Spleen (tissue), 11 donors: ENCODE measurements at regions not wholly inside any gene's neighbourhood (a gene's known extent, or its start where the extent isn't known, plus 50 kb on each side); places are given as distances from the start of the nearest gene placed in this dataset.

Experiments used
- DNase-seq: peaks from one replicate; pipeline ENCODE4 v3.0.0-alpha.2; 2020
- H3K27ac ChIP-seq, 8 donors: fragments of 200-600 bp; sonication (generic) in 7 of 8; 1 replicate in 4 of 8; 2 replicates in 4 of 8; pipeline versions ENCODE4 v1.5.0 to v1.8.0; 2016 to 2021; ENCODE audit warnings: inconsistent platforms in 4 of 8, mild to moderate bottlenecking in 4 of 8, moderate library complexity in 1 of 8
- H3K27me3 ChIP-seq, 7 donors: fragments of 200-600 bp; sonication (generic) in 6 of 7; replicated peaks in 1 of 7; 1 replicate in 4 of 7; 2 replicates in 3 of 7; pipeline versions ENCODE4 v1.5.0 to v1.8.0; 2016 to 2021; ENCODE audit warnings: inconsistent platforms in 3 of 7, mild to moderate bottlenecking in 1 of 7
- H3K36me3 ChIP-seq, 6 donors: fragments of 200-600 bp; sonication (generic) in 5 of 6; 1 replicate in 4 of 6; 2 replicates in 2 of 6; pipeline versions ENCODE4 v1.5.0 to v1.8.0; 2016 to 2021; ENCODE audit warnings: inconsistent platforms in 2 of 6
- H3K4me1 ChIP-seq, 6 donors: fragments of 200-600 bp; sonication (generic) in 5 of 6; 1 replicate in 3 of 6; 2 replicates in 3 of 6; pipeline versions ENCODE4 v1.5.0 to v1.8.0; 2016 to 2021; ENCODE audit warnings: inconsistent platforms in 3 of 6
- H3K4me3 ChIP-seq, 8 donors: fragments of 200-600 bp; sonication (generic) in 7 of 8; 1 replicate in 4 of 8; 2 replicates in 4 of 8; pipeline versions ENCODE4 v1.5.0 to v1.8.0; 2016 to 2021; ENCODE audit warnings: inconsistent platforms in 4 of 8, mild to moderate bottlenecking in 4 of 8, moderate library complexity in 2 of 8
- H3K9me3 ChIP-seq, 8 donors: fragments of 200-600 bp; sonication (generic) in 7 of 8; 1 replicate in 4 of 8; 2 replicates in 4 of 8; pipeline versions ENCODE4 v1.5.0 to v1.8.0; 2016 to 2021; ENCODE audit warnings: inconsistent platforms in 4 of 8
- CTCF ChIP-seq, 11 experiments: fragments of 200-600 bp in 7 of 11; fragments of 450-650 bp in 4 of 11; sonication (generic) in 4 of 11; IDR thresholded peaks in 8 of 11; conservative IDR thresholded peaks in 3 of 11; 1 replicate in 7 of 11; 2 replicates in 4 of 11; pipeline versions ENCODE4 v1.4.0 to v1.8.0; 2016 to 2021; ENCODE audit warnings: antibody characterized with exemption in 11 of 11, inconsistent platforms in 4 of 11, mild to moderate bottlenecking in 1 of 11
- POLR2A ChIP-seq, 3 donors: fragments of 450-650 bp; IDR thresholded peaks; one replicate each; pipeline ENCODE4 v1.5.1; 2017; ENCODE audit warnings: antibody characterized with exemption in 3 of 3, mild to moderate bottlenecking in 1 of 3
- POLR2AphosphoS5 ChIP-seq, 3 donors: sonication (generic); formaldehyde crosslinking; IDR thresholded peaks; one replicate each; pipeline ENCODE4 v1.5.1; 2017; ENCODE audit warnings: antibody characterized with exemption in 3 of 3
- WGBS, 5 donors: extraction: QIAGEN DNeasy Blood & Tissue Kit in 3 of 5; methylation state at CpG; one replicate each; pipeline versions ENCODE4 v1.1.5 to v1.1.7; 2013 to 2018; 5-methylcytosine and 5-hydroxymethylcytosine counted together
- intact Hi-C: fragments of 100-400 bp; cut with DNase I; formaldehyde crosslinking; loops from one replicate; pipeline ENCODE4 v1.15.0; 2023; ENCODE audit warnings: low total_unique reads
- donor health status: healthy with polysubstance abuse.
- donor health status: DM: no; HTN: no; CAD: no; lungs with moderate emphysema.
- donor health status: DM: no; HTN: no; CAD: no.
- donor health status: Bipolar disorder and iron deficiency.
- donor health status: healthy.
- donor health status: DM: no; HTN: no; CAD: no.
- donor health status: DM: yes; HTN: yes; CAD: no.

DNA sequence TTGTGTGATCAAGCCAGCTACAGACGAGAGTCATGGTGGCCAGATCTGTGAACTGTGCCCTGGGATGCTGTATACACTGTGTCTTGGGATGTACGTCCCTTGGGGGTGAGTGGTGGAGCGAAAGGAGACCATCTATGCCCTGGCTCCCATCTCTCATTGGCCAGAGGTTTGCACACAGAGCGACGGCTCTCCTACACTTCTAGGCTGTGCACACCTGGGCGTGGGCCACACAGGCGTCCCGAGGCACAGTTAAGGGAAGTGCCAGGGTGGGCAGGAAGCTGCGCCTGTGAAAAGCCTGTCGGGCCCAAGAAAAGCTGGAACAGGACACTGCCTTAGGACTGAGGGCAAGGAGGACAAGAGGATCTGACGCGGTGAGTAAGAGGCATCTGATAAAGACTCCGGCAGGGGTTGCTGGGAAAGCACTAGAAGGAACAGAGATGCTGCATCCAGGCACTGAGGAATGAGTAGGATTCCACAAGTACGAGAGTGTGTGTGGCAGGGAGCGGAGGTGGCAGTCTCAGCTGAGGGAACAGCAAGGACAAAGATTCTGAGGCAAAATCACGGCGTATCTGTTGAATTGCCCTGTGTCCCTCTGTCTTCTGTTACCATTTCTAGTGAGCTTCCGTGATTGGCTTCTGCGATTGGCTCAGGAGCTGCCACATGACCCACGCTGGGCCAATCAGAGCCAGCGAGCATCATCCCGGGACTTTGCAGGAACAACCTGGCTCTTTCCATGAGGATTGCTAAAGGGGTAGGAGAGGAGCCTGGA lies 67.9 kb upstream of the ZBTB40 start:
- WGBS, 5 donors, result 74 to 82% (median 74%) methylated on average over 22 of the region's 22 CpGs

DNA sequence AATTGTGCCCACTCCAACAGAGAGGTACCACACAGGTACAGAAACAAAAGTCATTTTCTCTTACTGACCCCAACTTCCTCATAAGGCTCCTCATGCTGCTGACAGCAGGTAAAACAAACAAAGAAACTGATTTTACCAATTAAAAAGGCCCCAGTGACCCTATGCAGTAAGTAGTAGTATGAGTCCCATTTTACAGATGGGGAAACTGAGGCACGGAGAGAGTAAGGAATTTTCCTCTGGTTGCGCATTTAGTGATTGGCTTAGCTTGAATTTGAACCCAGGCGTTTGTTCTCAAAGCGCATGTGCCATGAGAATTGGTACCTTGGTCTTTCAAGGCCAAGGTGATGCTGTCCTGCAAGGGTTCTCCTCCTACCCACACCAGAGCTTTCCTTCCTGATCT lies 66.1 kb upstream of the ZBTB40 start:
- intact Hi-C loops, result no loop called here
- H3K27me3 ChIP-seq, result peaks cover 0 to 61% (median 0%) of the 10 kb centered on the region in 7 donors
- TF ChIP-seq POLR2AphosphoS5 (IDR thresholded peaks at IDR 0.05), result no peak
- no peak for TF ChIP-seq CTCF (IDR thresholded peaks at IDR 0.05 in 8 of 11, conservative IDR thresholded peaks at IDR 0.05 in 3 of 11)
- TF ChIP-seq POLR2A (IDR thresholded peaks at IDR 0.05), result no peak
- DNase-seq, result no peak
- WGBS, 5 donors, result 58 to 81% (median 69%) methylated on average over 4 of the region's 4 CpGs
- H3K27ac ChIP-seq, result no peak overlapping the region
- H3K4me1 ChIP-seq, result no peaks in the 10 kb centered on the region
- no peak overlapping the region for H3K4me3 ChIP-seq
- no peaks in the 10 kb centered on the region for H3K9me3 ChIP-seq
- no peaks in the 10 kb centered on the region for H3K36me3 ChIP-seq

More for the DNA sequence above, 67.9 kb upstream of the ZBTB40 start:
- H3K27ac ChIP-seq, result no peak overlapping the region
- H3K4me1 ChIP-seq, result no peaks in the 10 kb centered on the region
- intact Hi-C loops, result no loop called here
- peaks cover 0 to 58% (median 0%) of the 10 kb centered on the region in 7 donors for H3K27me3 ChIP-seq
- DNase-seq, result no peak
- H3K4me3 ChIP-seq, result no peak overlapping the region
- H3K36me3 ChIP-seq, result no peaks in the 10 kb centered on the region
- no peak for TF ChIP-seq POLR2A (IDR thresholded peaks at IDR 0.05)
- TF ChIP-seq CTCF (IDR thresholded peaks at IDR 0.05 in 8 of 11, conservative IDR thresholded peaks at IDR 0.05 in 3 of 11), result no peak
- TF ChIP-seq POLR2AphosphoS5 (IDR thresholded peaks at IDR 0.05), result no peak
- H3K9me3 ChIP-seq, result no peaks in the 10 kb centered on the region

- no peak for DNase-seq
- Histone ChIP-seq H3K4me3 (no peak overlapping the region), H3K27ac (no peak overlapping the region), H3K27me3 (peaks cover 0 to 65% (median 0%) of the 10 kb centered on the region in 7 donors), H3K4me1 (no peaks in the 10 kb centered on the region), H3K9me3 (no peaks in the 10 kb centered on the region), H3K36me3 (no peaks in the 10 kb centered on the region)
- intact Hi-C loops, result no loop called here
- WGBS, 5 donors, result 74 to 86% (median 80%) methylated on average over 3 of the region's 3 CpGs
- TF ChIP-seq POLR2A (IDR thresholded peaks at IDR 0.05) (no peak), CTCF (IDR thresholded peaks at IDR 0.05 in 8 of 11, conservative IDR thresholded peaks at IDR 0.05 in 3 of 11) (no peak), POLR2AphosphoS5 (IDR thresholded peaks at IDR 0.05) (no peak)
Measured at GRCh38 chr1:22386774-22387173, 64.9 kb upstream of the ZBTB40 start.

GRCh38 chr1:22387919-22388580 lies 63.6 kb upstream of the ZBTB40 start:
- WGBS, 5 donors, result 59 to 70% (median 65%) methylated on average over 13 of the region's 13 CpGs
- intact Hi-C loops, result no loop called here
- H3K9me3 ChIP-seq, result no peaks in the 10 kb centered on the region
- no peak for DNase-seq
- peaks cover 0 to 74% (median 0%) of the 10 kb centered on the region in 7 donors for H3K27me3 ChIP-seq
- TF ChIP-seq POLR2A (IDR thresholded peaks at IDR 0.05) (no peak), CTCF (IDR thresholded peaks at IDR 0.05 in 8 of 11, conservative IDR thresholded peaks at IDR 0.05 in 3 of 11) (no peak)
- H3K36me3 ChIP-seq, result no peaks in the 10 kb centered on the region
- H3K4me3 ChIP-seq, result no peak overlapping the region
- H3K4me1 ChIP-seq, result no peaks in the 10 kb centered on the region
- H3K27ac ChIP-seq, result no peak overlapping the region
